H1 (cell line): ENCODE measurements at regions not wholly inside any gene's neighbourhood (a gene's known extent, or its start where the extent isn't known, plus 50 kb on each side); places are given as distances from the start of the nearest gene placed in this dataset.

Source experiments
- CTCF ChIA-PET: fragments of 300-600 bp; sonication (Branson Sonifier 250); formaldehyde crosslinking; loops from one replicate; lab custom pipeline; 2021; ENCODE audit not compliant: partially characterized antibody; lab: Charles Lee
- POLR2A ChIA-PET: fragments of 300-600 bp; sonication (Branson Sonifier 250); formaldehyde crosslinking; loops from one replicate; lab custom pipeline; 2021; ENCODE audit warnings: inconsistent platforms; ENCODE audit not compliant: partially characterized antibody; lab: Charles Lee
- DNase-seq, 2 experiments: peaks; one replicate each; pipeline versions ENCODE4 v3.0.0 to v3.0.0-alpha.2; 2010 to 2022; ENCODE audit warnings: low spot score in 2 of 2, low read depth in 1 of 2, mixed read lengths in 1 of 2
- FAIRE-seq: peaks from 2 replicates; lab custom pipeline; 2011; peaks lifted over from hg19 to GRCh38; lab: Jason Lieb, UNC
- H2AFZ ChIP-seq: 2 replicates; pipeline ENCODE4 v1.8.1; 2012; ENCODE audit warnings: low read length, inconsistent platforms
- H2AK5ac ChIP-seq: 2 replicates; pipeline ENCODE4 v1.6.1; 2013; ENCODE audit warnings: low read depth, low read length
- H2BK120ac ChIP-seq: replicated peaks from 2 replicates; pipeline ENCODE3; 2013; ENCODE audit warnings: low read depth, low read length, inconsistent platforms
- H2BK12ac ChIP-seq: 2 replicates; pipeline ENCODE4 v1.6.1; 2013; ENCODE audit warnings: low read depth, low read length
- H2BK15ac ChIP-seq: 2 replicates; pipeline ENCODE4 v1.6.1; 2013; ENCODE audit warnings: low read length
- H2BK20ac ChIP-seq: 2 replicates; pipeline ENCODE4 v1.6.1; 2013; ENCODE audit warnings: low read length
- H2BK5ac ChIP-seq: 2 replicates; pipeline ENCODE4 v1.6.1; 2013; ENCODE audit warnings: low read depth, low read length
- H3K14ac ChIP-seq: 2 replicates; pipeline ENCODE4 v1.6.1; 2013; ENCODE audit warnings: inconsistent platforms; ENCODE audit not compliant: insufficient read length
- H3K18ac ChIP-seq: 2 replicates; pipeline ENCODE4 v1.6.1; 2013; ENCODE audit warnings: low read length; ENCODE audit errors: extremely low read depth
- H3K23ac ChIP-seq: 2 replicates; pipeline ENCODE4 v1.6.1; 2013; ENCODE audit warnings: inconsistent platforms; ENCODE audit not compliant: insufficient read length
- H3K23me2 ChIP-seq: 2 replicates; pipeline ENCODE4 v1.6.1; 2013; ENCODE audit warnings: low read depth, low read length
- H3K27ac ChIP-seq: 2 replicates; pipeline ENCODE4 v1.6.1; 2011; ENCODE audit warnings: low read depth, low read length, inconsistent platforms
- H3K27me3 ChIP-seq, 4 experiments: replicated peaks in 1 of 4; 1 replicate in 1 of 4; 2 replicates in 3 of 4; pipeline versions ENCODE4 v1.6.1 to v1.8.1; 2011 to 2013; ENCODE audit warnings: low read length in 3 of 4, mild to moderate bottlenecking in 3 of 4, inconsistent platforms in 2 of 4, mixed read lengths in 2 of 4, moderate library complexity in 1 of 4; ENCODE audit not compliant: control insufficient read depth in 3 of 4, insufficient read depth in 3 of 4; ENCODE audit errors: extremely low read depth in 1 of 4
- H3K36me3 ChIP-seq, 4 experiments: 2 replicates each; pipeline versions ENCODE4 v1.6.1 to v1.8.1; 2011 to 2013; ENCODE audit warnings: mild to moderate bottlenecking in 4 of 4, low read length in 3 of 4, moderate library complexity in 2 of 4, control low read depth in 1 of 4, inconsistent platforms in 1 of 4; ENCODE audit not compliant: insufficient read depth in 4 of 4, control insufficient read depth in 2 of 4
- H3K4ac ChIP-seq: replicated peaks from 2 replicates; pipeline ENCODE3; 2013; ENCODE audit warnings: low read length, low read depth, mixed read lengths, inconsistent platforms; ENCODE audit not compliant: insufficient read length
- H3K4me1 ChIP-seq, 4 experiments: replicated peaks in 1 of 4; 1 replicate in 1 of 4; 2 replicates in 3 of 4; pipeline versions ENCODE4 v1.6.1 to v1.8.1; 2011 to 2013; ENCODE audit warnings: low read length in 3 of 4, inconsistent platforms in 2 of 4, mixed read lengths in 1 of 4; ENCODE audit not compliant: insufficient read depth in 4 of 4, control insufficient read depth in 3 of 4
- H3K4me2 ChIP-seq, 2 experiments: 2 replicates each; pipeline versions ENCODE4 v1.6.1 to v1.8.1; 2011 to 2013; ENCODE audit warnings: low read depth in 2 of 2, low read length in 2 of 2, control low read depth in 1 of 2, inconsistent platforms in 1 of 2, mild to moderate bottlenecking in 1 of 2; ENCODE audit not compliant: insufficient read depth in 1 of 2
- H3K4me3 ChIP-seq, 4 experiments: fragments of 200-600, 300-600 bp in 1 of 4; sonication (generic), shearing (Covaris generic), sonication (Bioruptor Twin) in 1 of 4; 2 replicates each; pipeline versions ENCODE4 v1.5.1 to v1.8.1; 2011 to 2016; ENCODE audit warnings: low read length in 4 of 4, low read depth in 3 of 4, control low read depth in 2 of 4, inconsistent platforms in 2 of 4, mild to moderate bottlenecking in 2 of 4, mixed read lengths in 1 of 4, moderate library complexity in 1 of 4; ENCODE audit not compliant: insufficient read depth in 2 of 4; ENCODE audit errors: extremely low read depth in 1 of 4
- H3K56ac ChIP-seq: replicated peaks from 2 replicates; pipeline ENCODE3; 2013; ENCODE audit warnings: low read depth, mild to moderate bottlenecking, mixed read lengths, low read length, inconsistent platforms; ENCODE audit not compliant: insufficient read length
- H3K79me1 ChIP-seq: 2 replicates; pipeline ENCODE4 v1.6.1; 2013; ENCODE audit warnings: low read depth, low read length, control low read depth
- H3K79me2 ChIP-seq, 2 experiments: 2 replicates each; pipeline versions ENCODE4 v1.6.1 to v1.8.1; 2012 to 2013; ENCODE audit warnings: low read length in 2 of 2, mild to moderate bottlenecking in 2 of 2, inconsistent platforms in 1 of 2; ENCODE audit not compliant: insufficient read depth in 2 of 2, control insufficient read depth in 1 of 2
- H3K9ac ChIP-seq, 4 experiments: replicated peaks in 1 of 4; 1 replicate in 1 of 4; 2 replicates in 3 of 4; pipeline versions ENCODE4 v1.6.1 to v1.8.1; 2011 to 2013; ENCODE audit warnings: low read depth in 3 of 4, low read length in 3 of 4, control low read depth in 2 of 4, mild to moderate bottlenecking in 2 of 4, moderate library complexity in 2 of 4, inconsistent platforms in 1 of 4; ENCODE audit errors: extremely low read depth in 1 of 4
- H3K9me3 ChIP-seq, 2 experiments: 2 replicates each; pipeline versions ENCODE4 v1.6.1 to v1.8.1; 2012 to 2013; ENCODE audit warnings: mild to moderate bottlenecking in 2 of 2, moderate library complexity in 2 of 2, control low read depth in 1 of 2, inconsistent platforms in 1 of 2, low read depth in 1 of 2, low read length in 1 of 2, mixed read lengths in 1 of 2; ENCODE audit not compliant: insufficient read depth in 2 of 2
- H4K20me1 ChIP-seq, 2 experiments: replicated peaks in 1 of 2; 2 replicates each; pipeline versions ENCODE3 to v1.8.1; 2011 to 2013; ENCODE audit warnings: inconsistent platforms in 2 of 2, low read length in 2 of 2, mild to moderate bottlenecking in 1 of 2; ENCODE audit not compliant: insufficient read depth in 2 of 2, control insufficient read depth in 1 of 2
- H4K5ac ChIP-seq: 2 replicates; pipeline ENCODE4 v1.6.1; 2013; ENCODE audit warnings: low read length, low read depth, mixed read lengths, inconsistent platforms; ENCODE audit not compliant: insufficient read length
- H4K8ac ChIP-seq: 2 replicates; pipeline ENCODE4 v1.8.0; 2013; ENCODE audit warnings: mild to moderate bottlenecking, moderate library complexity, low read length, inconsistent platforms; ENCODE audit not compliant: insufficient read depth; ENCODE audit errors: extremely low read depth
- H4K91ac ChIP-seq: replicated peaks from 2 replicates; pipeline ENCODE3; 2013; ENCODE audit warnings: low read length, mixed read lengths, inconsistent platforms; ENCODE audit not compliant: insufficient read length
- E2F6 ChIP-seq: IDR thresholded peaks from 2 replicates; pipeline ENCODE4 v1.6.1; 2012; ENCODE audit warnings: inconsistent platforms
- HDAC2 ChIP-seq, 2 experiments: fragments of 300-600 bp in 1 of 2; sonication (generic) in 1 of 2; IDR thresholded peaks; 2 replicates each; pipeline ENCODE4 v1.6.1; 2011 to 2012; ENCODE audit warnings: low read depth in 2 of 2, low read length in 2 of 2, mild to moderate bottlenecking in 2 of 2, moderate library complexity in 2 of 2, borderline replicate concordance in 1 of 2, inconsistent platforms in 1 of 2
- HDAC6 ChIP-seq: IDR thresholded peaks from one replicate; pipeline ENCODE4 v1.7.1; 2012; ENCODE audit warnings: low read depth, mild to moderate bottlenecking, inconsistent platforms, low read length, moderate library complexity
- SP1 ChIP-seq: IDR thresholded peaks from 2 replicates; pipeline ENCODE4 v1.6.1; 2011; ENCODE audit warnings: low read depth, low read length
- TBP ChIP-seq: IDR thresholded peaks from 2 replicates; pipeline ENCODE4 v1.6.1; 2011; ENCODE audit warnings: low read depth, low read length, improper control_type of control experiment
- YY1 ChIP-seq: IDR thresholded peaks from 2 replicates; pipeline ENCODE4 v1.6.1; 2011; ENCODE audit warnings: low read depth, mild to moderate bottlenecking, low read length
- WGBS, 2 experiments: shearing (Covaris generic) in 1 of 2; methylation state at CpG; one replicate each; pipeline versions ENCODE4 v1.1.6 to v1.1.7; 2013 to 2015; ENCODE audit warnings: low lambda C conversion rate in 2 of 2, mixed read lengths in 2 of 2, inconsistent platforms in 1 of 2, low coverage in 1 of 2, missing lambda C conversion rate in 1 of 2; ENCODE audit not compliant: insufficient replicate concordance in 2 of 2, insufficient coverage in 1 of 2, insufficient read length in 1 of 2; ENCODE audit errors: extremely low coverage in 1 of 2, missing lambda C conversion rate in 1 of 2; 5-methylcytosine and 5-hydroxymethylcytosine counted together
- TF ChIP-seq, protein P1 (sequence below): IDR thresholded peaks from 2 replicates; pipeline ENCODE4 v1.6.1; 2011; ENCODE audit warnings: low read depth, mild to moderate bottlenecking, low read length; ENCODE audit not compliant: insufficient read depth

DNA sequence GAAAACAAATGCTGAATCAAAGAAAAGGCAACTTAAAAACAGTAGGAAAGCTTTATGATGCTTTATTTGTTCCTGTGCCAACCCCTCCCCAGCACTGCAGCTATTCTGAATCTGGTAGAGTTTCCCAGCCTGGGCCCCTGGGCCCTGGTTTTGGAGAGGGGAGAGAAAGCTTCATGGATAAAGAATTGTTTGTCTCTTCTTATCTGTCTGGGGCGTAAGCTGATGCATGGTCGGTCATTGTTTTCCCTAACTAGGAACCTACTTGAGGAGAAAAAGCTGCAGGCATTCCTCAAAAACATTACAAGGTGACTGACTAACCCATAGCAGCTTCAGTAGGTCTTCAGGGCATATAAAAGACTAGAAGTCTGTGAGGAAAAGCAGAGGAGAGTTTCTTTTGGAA is 758.1 kb upstream of the EPHA7 start:
- Histone ChIP-seq H4K91ac (no peak overlapping the region), H3K23ac (no peak overlapping the region), H3K4me1 (peaks cover 0 to 4% (median 0%) of the 10 kb centered on the region in 4 experiments; a peak in 2 of 7 replicates), H3K27ac (no peak overlapping the region), H3K9me3 (no peaks in the 10 kb centered on the region), H3K18ac (no peak overlapping the region), H4K5ac (no peak overlapping the region), H3K23me2 (no peaks in the 10 kb centered on the region), H3K79me1 (no peaks in the 10 kb centered on the region), H2BK12ac (no peak overlapping the region), H3K14ac (no peak overlapping the region), H2BK120ac (no peak overlapping the region), H3K36me3 (no peaks in the 10 kb centered on the region)
- CTCF ChIA-PET, result interaction anchor here (0.9 kb wide), 1 partner anchor 456 kb away, joined by 3 read pairs; no protein-coding TSS in a partner anchor
- 78% methylated on average over 2 of the region's 2 CpGs; no CpG with 5 or more reads in 1 of the 2 experiments for WGBS, 2 experiments
- POLR2A ChIA-PET, result no interaction called here
- DNase-seq (no peak), FAIRE-seq (no peak)
- TF ChIP-seq HDAC2 (IDR thresholded peaks at IDR 0.05; ENCODE audit: borderline replicate concordance in 1 of 2, low read depth in 2 of 2, low read length in 2 of 2), result no peak
- TF ChIP-seq, protein P1, sequence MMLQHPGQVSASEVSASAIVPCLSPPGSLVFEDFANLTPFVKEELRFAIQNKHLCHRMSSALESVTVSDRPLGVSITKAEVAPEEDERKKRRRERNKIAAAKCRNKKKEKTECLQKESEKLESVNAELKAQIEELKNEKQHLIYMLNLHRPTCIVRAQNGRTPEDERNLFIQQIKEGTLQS, result no peak
- no peak for TF ChIP-seq E2F6
- no peak for TF ChIP-seq YY1
- no peak for TF ChIP-seq TBP
- TF ChIP-seq SP1, result no peak
- no peak for TF ChIP-seq HDAC6
- TF ChIP-seq, all 59 proteins: peak for 0
- Histone ChIP-seq H3K56ac (no peak overlapping the region), H3K4ac (no peak overlapping the region), H3K4me3 (no peak overlapping the region), H4K8ac (no peak overlapping the region), H2AK5ac (no peak overlapping the region), H3K4me2 (no peak overlapping the region), H2BK15ac (no peak overlapping the region), H2BK5ac (no peak overlapping the region), H3K9ac (no peak overlapping the region), H4K20me1 (no peaks in the 10 kb centered on the region), H3K79me2 (no peaks in the 10 kb centered on the region), H2BK20ac (no peak overlapping the region), H3K27me3 (no peaks in the 10 kb centered on the region), H2AFZ (peak overlapping the region; percentile 95)
